Common myeloid progenitor, CD34-positive (primary cell): ENCODE measurements at regions not wholly inside any gene's neighbourhood (a gene's known extent, or its start where the extent isn't known, plus 50 kb on each side); places are given as distances from the start of the nearest gene placed in this dataset.

Source experiments
- CTCF ChIA-PET: fragments of 350-600 bp; sonication (Branson Sonifier 250); formaldehyde crosslinking; loops from one replicate; lab custom pipeline; 2021; ENCODE audit warnings: antibody characterized with exemption; lab: Charles Lee
- POLR2A ChIA-PET: fragments of 350-600 bp; sonication (Branson Sonifier 250); formaldehyde crosslinking; loops from one replicate; lab custom pipeline; 2021; ENCODE audit warnings: antibody characterized with exemption; lab: Charles Lee
- DNase-seq, 3 donors: peaks; one replicate each; pipeline versions ENCODE4 v3.0.0 to v3.0.0-alpha.2; 2013
- H3K27ac ChIP-seq, 2 experiments: 1 replicate in 1 of 2; 2 replicates in 1 of 2; pipeline ENCODE4 v1.7.0; 2013; ENCODE audit warnings: inconsistent platforms in 2 of 2, low read length in 2 of 2, mild to moderate bottlenecking in 2 of 2, low read depth in 1 of 2, moderate library complexity in 1 of 2; ENCODE audit not compliant: severe bottlenecking in 2 of 2, insufficient read depth in 1 of 2, poor library complexity in 1 of 2
- H3K27me3 ChIP-seq, 5 experiments: replicated peaks in 2 of 5; 1 replicate in 3 of 5; 2 replicates in 2 of 5; pipeline versions ENCODE4 v1.6.1 to v1.7.0; 2013; ENCODE audit warnings: low read length in 4 of 5, mild to moderate bottlenecking in 2 of 5, moderate library complexity in 2 of 5, inconsistent platforms in 1 of 5; ENCODE audit not compliant: insufficient read depth in 5 of 5, control insufficient read depth in 4 of 5
- H3K36me3 ChIP-seq, 4 experiments: 1 replicate in 2 of 4; 2 replicates in 2 of 4; pipeline versions ENCODE4 v1.6.1 to v1.7.0; 2013; ENCODE audit warnings: low read length in 3 of 4, control low read depth in 1 of 4, mild to moderate bottlenecking in 1 of 4; ENCODE audit not compliant: control insufficient read depth in 4 of 4, insufficient read depth in 4 of 4
- H3K4me1 ChIP-seq, 4 experiments: 1 replicate in 3 of 4; 2 replicates in 1 of 4; pipeline versions ENCODE4 v1.6.1 to v1.7.1; 2013; ENCODE audit warnings: low read length in 3 of 4, mild to moderate bottlenecking in 3 of 4, control low read depth in 1 of 4, inconsistent platforms in 1 of 4, moderate library complexity in 1 of 4; ENCODE audit not compliant: control insufficient read depth in 4 of 4, insufficient read depth in 4 of 4; ENCODE audit errors: control extremely low read depth in 1 of 4
- H3K4me3 ChIP-seq, 7 experiments: 1 replicate in 4 of 7; 2 replicates in 3 of 7; pipeline versions ENCODE4 v1.5.1 to v1.7.0; 2013; ENCODE audit warnings: mild to moderate bottlenecking in 7 of 7, low read length in 6 of 7, moderate library complexity in 6 of 7, inconsistent platforms in 2 of 7, low read depth in 2 of 7, control low read depth in 1 of 7; ENCODE audit not compliant: insufficient read depth in 4 of 7, control insufficient read depth in 1 of 7; ENCODE audit errors: extremely low read depth in 1 of 7
- H3K9me3 ChIP-seq, 5 experiments: 1 replicate in 4 of 5; 2 replicates in 1 of 5; pipeline versions ENCODE4 v1.6.1 to v1.7.1; 2013; ENCODE audit warnings: low read length in 4 of 5, mild to moderate bottlenecking in 2 of 5, inconsistent platforms in 1 of 5, low read depth in 1 of 5, moderate library complexity in 1 of 5; ENCODE audit not compliant: control insufficient read depth in 4 of 5, insufficient read depth in 2 of 5; ENCODE audit errors: control extremely low read depth in 1 of 5
- WGBS: methylation state at CpG from one replicate; pipeline ENCODE4 v1.1.5; 2013; ENCODE audit not compliant: insufficient coverage; 5-methylcytosine and 5-hydroxymethylcytosine counted together

- no peaks in the 10 kb centered on the region for H3K36me3 ChIP-seq
- no peaks in the 10 kb centered on the region for H3K27me3 ChIP-seq
- DNase-seq = no peak
- H3K4me1 ChIP-seq = no peaks in the 10 kb centered on the region
- H3K9me3 ChIP-seq = no peaks in the 10 kb centered on the region
- no peak overlapping the region for H3K27ac ChIP-seq
- ChIA-PET POLR2A (no interaction called here), CTCF (no interaction called here)
- H3K4me3 ChIP-seq = no peak overlapping the region
- WGBS = 100% methylated on average over 3 of the region's 4 CpGs
Observed at GRCh38 chr20:54940522-54940921, 465.1 kb downstream of the DOK5 start.

GRCh38 chr20:54938707-54939106, 463.3 kb downstream of the DOK5 start:
- Histone ChIP-seq H3K27ac (no peak overlapping the region), H3K36me3 (no peaks in the 10 kb centered on the region), H3K9me3 (no peaks in the 10 kb centered on the region), H3K4me1 (no peaks in the 10 kb centered on the region), H3K4me3 (no peak overlapping the region), H3K27me3 (no peaks in the 10 kb centered on the region)
- ChIA-PET CTCF (no interaction called here), POLR2A (no interaction called here)
- WGBS = 100% methylated on average over 1 of the region's 1 CpG
- DNase-seq = no peak

GRCh38 chr20:54933212-54933904, 458.0 kb downstream of the DOK5 start:
- WGBS = 100% methylated on average over 2 of the region's 3 CpGs
- Histone ChIP-seq H3K36me3 (no peaks in the 10 kb centered on the region), H3K4me3 (no peak overlapping the region), H3K4me1 (no peaks in the 10 kb centered on the region), H3K9me3 (no peaks in the 10 kb centered on the region), H3K27me3 (no peaks in the 10 kb centered on the region), H3K27ac (no peak overlapping the region)
- ChIA-PET POLR2A (no interaction called here), CTCF (no interaction called here)
- DNase-seq = no peak

- WGBS = 100% methylated on average over 1 of the region's 4 CpGs
- DNase-seq = no peak
- Histone ChIP-seq H3K36me3 (no peaks in the 10 kb centered on the region), H3K4me1 (no peaks in the 10 kb centered on the region), H3K27me3 (no peaks in the 10 kb centered on the region), H3K4me3 (no peak overlapping the region), H3K27ac (no peak overlapping the region), H3K9me3 (no peaks in the 10 kb centered on the region)
- ChIA-PET CTCF (no interaction called here), POLR2A (no interaction called here)
Observed at GRCh38 chr20:54929191-54929590, 453.8 kb downstream of the DOK5 start.

GRCh38 chr20:54928564-54928963, 453.2 kb downstream of the DOK5 start:
- CTCF ChIA-PET = no interaction called here
- no CpG with 5 or more reads among the region's 1 CpG for WGBS

GRCh38 chr20:54922636-54923035, 447.2 kb downstream of the DOK5 start:
- H3K27ac ChIP-seq = no peak overlapping the region
- H3K4me1 ChIP-seq = no peaks in the 10 kb centered on the region
- no peaks in the 10 kb centered on the region for H3K9me3 ChIP-seq
- ChIA-PET CTCF (no interaction called here), POLR2A (no interaction called here)
- H3K4me3 ChIP-seq = no peak overlapping the region
- WGBS = 73% methylated on average over 3 of the region's 4 CpGs
- H3K36me3 ChIP-seq = no peaks in the 10 kb centered on the region
- no peaks in the 10 kb centered on the region for H3K27me3 ChIP-seq
- no peak for DNase-seq

More at GRCh38 chr20:54928564-54928963, 453.2 kb downstream of the DOK5 start:
- H3K27me3 ChIP-seq = no peaks in the 10 kb centered on the region
- no peak overlapping the region for H3K27ac ChIP-seq
- H3K4me3 ChIP-seq = no peak overlapping the region
- H3K4me1 ChIP-seq = no peaks in the 10 kb centered on the region
- POLR2A ChIA-PET = no interaction called here
- no peak for DNase-seq
- no peaks in the 10 kb centered on the region for H3K9me3 ChIP-seq
- H3K36me3 ChIP-seq = no peaks in the 10 kb centered on the region

GRCh38 chr20:54922096-54922495, 446.7 kb downstream of the DOK5 start:
- ChIA-PET POLR2A (no interaction called here), CTCF (no interaction called here)
- Histone ChIP-seq H3K27me3 (no peaks in the 10 kb centered on the region), H3K4me3 (no peak overlapping the region), H3K9me3 (no peaks in the 10 kb centered on the region), H3K4me1 (no peaks in the 10 kb centered on the region), H3K36me3 (no peaks in the 10 kb centered on the region), H3K27ac (no peak overlapping the region)
- no peak for DNase-seq
- no CpG with 5 or more reads among the region's 1 CpG for WGBS
